ENCODE measurements at regions not wholly inside any gene's neighbourhood (a gene's known extent, or its start where the extent isn't known, plus 50 kb on each side); places are given as distances from the start of the nearest gene placed in this dataset.

GRCh38 chr11:98036810-98037209 is 983.9 kb upstream of the CNTN5 start:
- Histone ChIP-seq H3K27me3 (ENCODE audit: low read depth) (no peaks in the 10 kb centered on the region), H3K27ac (no peak overlapping the region), H3K4me1 (no peaks in the 10 kb centered on the region), H3K9me3 (peaks cover 4% of the 10 kb centered on the region), H3K36me3 (no peaks in the 10 kb centered on the region), H3K4me3 (no peak overlapping the region)
- no peak for DNase-seq
- intact Hi-C loops (cut with DNase I) = no loop called here
- no peak for TF ChIP-seq CTCF (IDR thresholded peaks at IDR 0.05)
- no peak for ATAC-seq

DNA sequence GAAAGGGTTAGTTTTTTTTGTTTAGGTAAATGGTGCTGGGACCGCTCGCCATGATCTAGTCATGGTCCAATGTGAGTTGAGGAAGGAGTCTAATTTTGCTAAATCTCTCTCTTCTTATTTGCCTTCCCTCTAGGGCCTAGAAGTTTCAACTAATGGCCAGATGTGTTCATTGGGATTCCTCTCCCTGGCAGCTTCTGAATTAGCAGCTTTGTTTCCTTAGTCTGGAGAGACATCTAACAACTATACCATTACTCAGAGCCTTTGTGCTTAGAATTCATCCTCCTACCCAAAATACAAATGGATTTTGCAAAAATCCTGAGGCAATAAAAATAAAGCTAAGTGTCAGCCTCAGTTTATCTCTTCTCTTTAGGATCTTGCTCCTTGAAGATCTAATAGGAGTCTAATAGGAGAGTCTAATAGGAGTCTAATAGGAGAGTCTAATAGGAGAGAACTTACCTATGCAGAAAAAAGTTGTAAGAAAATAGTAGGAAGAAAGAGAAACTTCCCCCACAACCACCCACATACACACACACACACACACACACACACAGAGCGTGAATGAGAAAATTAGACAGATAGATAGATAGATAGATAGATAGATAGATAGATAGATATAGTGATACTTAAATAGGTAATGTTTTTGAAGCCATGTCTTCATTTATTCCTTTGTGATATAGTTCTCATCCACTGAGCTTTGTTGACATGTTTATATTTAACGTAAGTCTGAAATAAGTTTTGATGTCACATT is 980.5 kb upstream of the CNTN5 start:
- no peaks in the 10 kb centered on the region for H3K36me3 ChIP-seq
- ATAC-seq = no peak
- no peak for DNase-seq
- H3K27me3 ChIP-seq (ENCODE audit: low read depth) = no peaks in the 10 kb centered on the region
- H3K27ac ChIP-seq = no peak overlapping the region
- intact Hi-C loops (cut with DNase I) = no loop called here
- no peak for TF ChIP-seq CTCF (IDR thresholded peaks at IDR 0.05)
- no peak overlapping the region for H3K4me3 ChIP-seq
- no peaks in the 10 kb centered on the region for H3K4me1 ChIP-seq
- no peaks in the 10 kb centered on the region for H3K9me3 ChIP-seq

DNA sequence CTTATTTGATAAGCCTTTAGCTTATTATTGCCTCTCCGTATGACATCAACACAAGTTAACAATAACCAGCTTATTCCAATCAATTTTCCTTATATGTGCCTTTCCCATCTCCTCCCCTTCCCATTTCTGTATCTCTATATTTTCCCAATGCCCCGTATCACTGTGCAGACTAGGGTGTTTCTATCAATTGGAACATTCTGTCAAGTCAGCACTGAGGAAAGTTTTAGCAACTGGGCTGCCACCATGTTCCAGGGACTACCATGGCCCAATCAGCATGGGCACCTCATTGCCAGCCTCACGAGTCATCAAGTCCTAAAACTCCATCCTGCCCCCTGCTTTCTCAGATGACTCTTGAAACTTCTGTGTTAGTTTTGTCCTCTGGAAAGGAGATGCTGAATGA is 973.1 kb upstream of the CNTN5 start:
- no peak for TF ChIP-seq CTCF (IDR thresholded peaks at IDR 0.05)
- H3K9me3 ChIP-seq = no peaks in the 10 kb centered on the region

GRCh38 chr11:98053851-98054250 is 966.9 kb upstream of the CNTN5 start:
- ATAC-seq (no peak), DNase-seq (no peak)
- Histone ChIP-seq H3K27ac (no peak overlapping the region), H3K4me1 (no peaks in the 10 kb centered on the region), H3K9me3 (no peaks in the 10 kb centered on the region), H3K27me3 (ENCODE audit: low read depth) (no peaks in the 10 kb centered on the region), H3K36me3 (no peaks in the 10 kb centered on the region), H3K4me3 (no peak overlapping the region)
- no peak for TF ChIP-seq CTCF (IDR thresholded peaks at IDR 0.05)
- intact Hi-C loops (cut with DNase I) = no loop called here

More for the DNA sequence above, 973.1 kb upstream of the CNTN5 start:
- Histone ChIP-seq H3K27me3 (ENCODE audit: low read depth) (no peaks in the 10 kb centered on the region), H3K4me3 (no peak overlapping the region), H3K27ac (no peak overlapping the region), H3K4me1 (no peaks in the 10 kb centered on the region), H3K36me3 (no peaks in the 10 kb centered on the region)
- intact Hi-C loops (cut with DNase I) = no loop called here
- DNase-seq (no peak), ATAC-seq (no peak)

DNA sequence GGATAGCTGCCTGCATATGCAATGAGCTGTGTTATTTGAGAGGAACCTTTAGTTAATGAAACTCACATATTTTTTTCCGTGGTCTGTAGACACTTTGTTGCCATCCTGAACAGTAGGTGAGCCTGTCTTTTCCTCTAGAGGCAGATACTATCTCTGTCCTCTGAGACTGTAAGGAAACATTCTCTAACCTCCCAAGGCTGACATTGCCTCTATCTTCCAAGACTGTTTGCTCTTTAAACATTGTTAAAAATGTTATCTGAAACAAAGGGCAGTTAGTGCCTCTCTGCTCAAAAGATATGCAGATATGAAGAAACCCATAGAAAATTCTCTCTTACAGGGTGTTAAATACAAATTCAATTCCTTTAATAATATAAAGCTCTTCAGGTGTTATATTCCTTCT is 963.8 kb upstream of the CNTN5 start:
- intact Hi-C loops (cut with DNase I) = no loop called here
- ATAC-seq (no peak), DNase-seq (no peak)
- no peaks in the 10 kb centered on the region for H3K36me3 ChIP-seq
- TF ChIP-seq CTCF (IDR thresholded peaks at IDR 0.05) = no peak
- no peaks in the 10 kb centered on the region for H3K4me1 ChIP-seq
- H3K9me3 ChIP-seq = no peaks in the 10 kb centered on the region
- H3K4me3 ChIP-seq = no peak overlapping the region
- no peaks in the 10 kb centered on the region for H3K27me3 ChIP-seq (ENCODE audit: low read depth)
- no peak overlapping the region for H3K27ac ChIP-seq
